Stimulated activated CD8-positive, alpha-beta memory T cell treated with anti-CD3 and anti-CD28 coated beads, Interleukin-7, amount 100 ng/mL, for 48 hours (primary cell): ENCODE measurements at regions not wholly inside any gene's neighbourhood (a gene's known extent, or its start where the extent isn't known, plus 50 kb on each side); places are given as distances from the start of the nearest gene placed in this dataset.
"Not testable (repeated sequence)": the region's sequence is repeated elsewhere in the genome, so short reads cannot be mapped to it uniquely, and the experiment has no call there.

ENCODE experiments used
- DNase-seq, 2 donors: peaks; one replicate each; pipeline ENCODE4 v3.0.0-alpha.2; 2020; ENCODE audit warnings: low read depth in 1 of 2; ENCODE audit errors: extremely low read depth in 1 of 2

DNA sequence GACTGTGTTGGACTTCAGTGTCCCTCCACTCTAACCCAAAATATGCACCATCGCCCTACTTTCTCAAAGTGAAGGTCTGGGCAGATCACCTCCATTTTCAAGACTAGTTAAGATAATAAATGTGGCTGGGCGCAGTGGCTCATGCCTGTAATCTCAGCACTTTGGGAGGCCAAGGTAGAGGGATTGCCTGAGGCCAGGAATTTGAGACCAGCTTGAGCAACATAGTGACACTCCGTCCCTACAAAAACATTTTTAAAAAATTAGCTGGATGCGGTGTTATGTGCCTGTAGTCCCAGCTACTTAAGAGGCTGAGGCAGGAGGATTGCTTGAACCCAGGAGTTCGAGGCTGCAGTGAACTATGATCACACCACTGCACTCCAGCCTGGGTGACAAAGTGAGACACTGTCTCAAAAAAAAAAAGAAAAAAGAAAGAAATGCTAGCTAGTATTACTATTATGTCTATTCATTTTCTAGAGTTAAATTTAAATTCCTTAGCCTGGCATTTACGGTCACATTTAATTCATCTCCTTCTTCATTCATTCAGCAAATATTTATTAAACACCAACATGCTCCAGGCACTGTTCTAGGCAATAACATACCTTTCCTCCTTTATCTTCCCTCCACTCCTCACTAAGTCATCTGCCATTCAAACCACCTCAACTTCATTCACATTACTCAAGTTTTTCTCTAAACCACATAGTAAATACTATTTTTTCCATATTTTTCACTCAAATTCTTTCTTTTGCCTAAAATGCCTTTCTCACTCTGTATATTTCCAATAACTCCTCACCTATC lies 96.1 kb upstream of the XYLT1 start:
- DNase-seq = no peak

DNA sequence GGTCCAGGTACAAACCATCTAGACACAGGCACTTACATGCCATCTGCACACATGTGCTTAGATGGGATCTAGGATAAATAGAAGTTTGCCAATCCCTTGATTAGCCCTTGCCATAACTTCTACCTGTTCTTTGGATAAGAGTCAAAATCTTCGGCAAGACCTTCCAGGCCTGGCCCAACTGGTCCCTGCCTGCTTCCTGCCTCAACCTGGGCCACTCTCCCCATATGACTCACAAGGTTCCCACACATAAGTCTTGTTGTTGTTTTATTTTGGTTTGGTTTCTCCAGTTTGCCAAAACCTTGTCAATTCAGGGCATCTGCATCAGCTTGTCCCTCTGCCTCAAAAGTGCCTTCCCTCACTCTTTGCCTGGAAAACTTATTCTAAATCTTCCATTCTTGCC lies 95.3 kb upstream of the XYLT1 start:
- no peak for DNase-seq

DNA sequence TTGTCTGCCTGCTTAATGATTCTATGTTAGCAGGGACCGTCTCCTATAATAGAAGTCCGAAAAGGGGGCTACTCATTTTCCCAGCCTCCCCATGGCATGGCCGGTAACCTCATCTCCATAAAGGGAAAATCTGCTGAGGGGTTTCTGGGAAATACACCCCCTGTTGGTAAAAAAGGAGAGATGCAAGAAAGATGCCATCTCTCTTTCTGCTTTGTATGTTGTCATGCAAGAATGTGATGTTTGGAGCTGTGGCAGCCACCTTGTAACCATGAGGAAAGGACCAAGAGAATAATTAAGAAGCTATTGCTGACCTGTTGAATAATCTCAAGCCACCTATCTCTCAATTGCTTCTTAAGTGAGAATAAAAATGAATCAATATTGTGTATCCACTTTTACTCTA lies 94.8 kb upstream of the XYLT1 start:
- DNase-seq = no peak

DNA sequence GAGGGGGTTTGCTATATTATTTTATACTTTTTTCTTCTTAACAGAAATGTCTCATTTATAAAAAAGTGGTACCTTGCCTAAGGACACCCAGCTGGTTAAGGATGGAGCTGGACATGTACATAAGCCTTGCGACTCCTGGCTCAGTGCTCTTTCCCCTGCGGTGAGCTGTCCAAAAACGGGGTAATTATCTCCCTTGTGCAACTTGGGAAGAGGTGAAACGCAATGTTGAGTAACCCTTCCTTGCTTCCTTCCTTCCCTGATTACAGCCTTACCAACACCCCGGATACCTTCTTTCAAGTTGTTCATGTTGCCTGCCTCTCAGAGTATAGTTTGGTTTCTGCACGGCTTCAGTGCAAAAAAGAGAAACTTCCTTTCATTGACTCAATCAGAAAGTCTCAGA lies 94.1 kb upstream of the XYLT1 start:
- DNase-seq = no peak

DNA sequence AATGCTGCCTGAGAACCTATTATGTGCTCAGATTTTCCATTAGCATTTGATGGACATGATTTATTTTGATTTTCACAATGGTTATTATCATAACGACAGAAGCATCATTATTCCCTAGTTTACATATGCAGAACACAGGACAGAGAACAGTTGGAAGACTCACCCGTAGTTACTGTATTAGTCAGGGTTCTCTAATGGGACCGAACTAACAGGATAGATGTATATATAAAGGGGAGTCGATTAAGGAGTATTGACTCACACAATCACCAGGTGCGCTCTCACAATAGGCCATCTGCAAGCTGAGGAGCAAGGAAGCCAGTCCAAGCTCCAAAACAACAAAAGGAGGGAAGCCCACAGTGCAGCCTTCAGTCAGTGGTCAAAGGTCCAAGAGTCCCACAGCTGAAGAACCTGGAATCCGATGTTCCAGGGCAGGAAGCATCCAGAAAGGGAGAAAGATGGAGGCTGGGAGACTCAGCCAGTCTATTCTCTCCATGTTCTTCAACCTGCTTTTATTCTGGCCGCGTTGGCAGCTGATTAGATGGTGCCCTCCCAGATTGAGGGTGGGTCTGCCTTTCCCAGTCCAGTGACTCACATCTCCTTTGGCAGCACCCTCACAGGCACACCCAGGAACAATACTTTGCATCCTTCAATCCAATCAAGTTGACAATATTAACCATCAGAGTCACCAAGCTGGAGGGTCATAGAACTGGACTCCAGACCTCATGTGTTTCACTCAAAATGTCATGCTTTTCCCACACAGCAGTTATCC lies 92.7 kb upstream of the XYLT1 start:
- DNase-seq = no peak

DNA sequence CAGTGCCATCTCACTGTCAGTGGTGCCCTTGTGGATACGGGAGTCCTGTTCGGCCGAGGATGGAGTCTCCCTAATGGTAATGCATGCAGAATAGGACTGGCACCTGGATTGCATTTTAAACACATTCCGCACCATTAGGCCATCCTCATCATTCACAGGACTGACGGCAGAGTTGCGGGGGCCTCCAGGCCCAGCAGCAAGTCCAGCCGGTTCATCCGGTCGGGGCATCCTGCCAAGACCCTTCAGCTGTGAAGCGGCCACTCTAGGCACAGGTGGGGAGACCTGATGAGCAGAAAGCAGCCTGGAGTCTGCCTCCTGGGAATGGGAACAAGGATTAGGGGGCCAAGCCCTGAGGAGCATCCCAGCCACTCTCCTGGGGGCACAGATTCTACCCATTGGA lies 90.3 kb upstream of the XYLT1 start:
- no peak for DNase-seq

DNA sequence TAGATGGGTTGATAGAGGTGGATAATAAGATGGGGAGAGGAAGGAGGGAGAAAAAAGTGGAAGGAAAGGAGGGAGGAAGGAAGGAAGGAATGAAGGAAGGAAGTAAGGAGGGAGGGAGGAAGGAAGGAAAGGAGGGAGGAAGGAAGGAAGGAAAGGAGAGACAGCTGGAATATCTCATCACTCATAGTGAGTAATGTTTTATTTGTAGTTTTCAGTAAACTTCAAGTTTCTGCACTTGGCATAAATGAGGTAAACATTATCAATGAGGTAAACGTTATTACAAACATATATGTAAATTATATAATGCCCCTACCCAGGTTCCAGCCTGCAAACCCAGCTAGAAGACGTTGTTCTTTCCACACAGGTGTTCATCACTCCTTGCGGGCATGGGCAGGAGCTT lies 89.8 kb upstream of the XYLT1 start:
- DNase-seq = no peak

DNA sequence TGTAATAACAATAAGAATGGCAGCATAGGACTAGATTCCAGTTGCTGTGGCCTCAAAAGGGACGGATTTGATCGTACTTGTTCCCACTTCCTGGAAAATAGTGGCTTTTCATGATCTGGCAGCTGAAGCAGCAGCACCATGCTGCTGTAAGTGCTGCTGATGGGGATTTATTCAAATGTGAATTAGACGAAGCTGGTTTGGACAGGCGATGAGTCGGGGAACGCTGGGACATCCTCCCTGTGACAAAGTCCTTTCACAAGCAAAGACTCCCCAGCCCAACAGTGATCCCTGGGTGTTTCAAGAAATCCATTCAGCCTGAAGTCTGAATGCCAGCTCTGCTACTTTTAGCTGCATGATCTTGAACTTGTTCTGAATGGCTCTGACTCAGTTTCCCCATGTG lies 88.6 kb upstream of the XYLT1 start:
- no peak for DNase-seq

DNA sequence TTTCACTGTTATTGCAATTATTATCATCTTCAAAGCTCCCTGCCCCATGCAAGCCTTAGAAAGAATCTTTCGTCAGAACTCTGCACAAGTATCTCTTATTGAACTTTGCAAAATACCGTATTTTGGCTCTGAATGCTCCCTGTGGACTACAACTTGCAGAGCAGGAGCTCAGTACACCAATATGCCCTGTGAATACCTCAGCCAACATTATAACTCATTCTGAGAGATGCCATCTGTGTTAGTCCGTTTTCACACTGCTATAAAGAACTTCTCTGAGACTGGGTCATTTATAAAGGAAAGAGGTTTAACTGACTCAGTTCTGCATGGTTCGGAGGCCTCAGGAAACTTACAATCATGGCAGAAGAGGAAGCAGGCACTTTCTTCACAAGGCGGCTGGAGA lies 87.2 kb upstream of the XYLT1 start:
- no peak for DNase-seq

DNA sequence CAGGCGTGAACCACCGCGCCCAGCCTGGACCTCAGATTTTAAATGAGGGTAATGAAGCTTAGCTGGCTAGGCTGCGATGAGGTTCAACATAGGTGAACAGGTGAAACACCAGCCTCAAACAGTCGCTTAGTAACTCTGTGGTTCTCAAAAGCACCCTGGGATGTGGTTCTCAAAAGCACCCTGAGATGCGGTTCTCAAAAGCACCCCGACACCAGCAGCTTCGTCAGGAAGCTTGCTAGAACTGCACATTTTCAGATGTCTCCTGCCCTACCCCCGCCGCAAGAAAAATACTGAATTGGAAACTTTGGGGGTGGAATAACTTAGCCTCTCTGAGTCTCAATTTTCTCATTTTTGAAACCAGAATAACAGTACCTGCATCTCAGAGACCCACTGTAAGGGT lies 86.7 kb upstream of the XYLT1 start:
- DNase-seq = peak in 1 of 2 donors; percentile 8

DNA sequence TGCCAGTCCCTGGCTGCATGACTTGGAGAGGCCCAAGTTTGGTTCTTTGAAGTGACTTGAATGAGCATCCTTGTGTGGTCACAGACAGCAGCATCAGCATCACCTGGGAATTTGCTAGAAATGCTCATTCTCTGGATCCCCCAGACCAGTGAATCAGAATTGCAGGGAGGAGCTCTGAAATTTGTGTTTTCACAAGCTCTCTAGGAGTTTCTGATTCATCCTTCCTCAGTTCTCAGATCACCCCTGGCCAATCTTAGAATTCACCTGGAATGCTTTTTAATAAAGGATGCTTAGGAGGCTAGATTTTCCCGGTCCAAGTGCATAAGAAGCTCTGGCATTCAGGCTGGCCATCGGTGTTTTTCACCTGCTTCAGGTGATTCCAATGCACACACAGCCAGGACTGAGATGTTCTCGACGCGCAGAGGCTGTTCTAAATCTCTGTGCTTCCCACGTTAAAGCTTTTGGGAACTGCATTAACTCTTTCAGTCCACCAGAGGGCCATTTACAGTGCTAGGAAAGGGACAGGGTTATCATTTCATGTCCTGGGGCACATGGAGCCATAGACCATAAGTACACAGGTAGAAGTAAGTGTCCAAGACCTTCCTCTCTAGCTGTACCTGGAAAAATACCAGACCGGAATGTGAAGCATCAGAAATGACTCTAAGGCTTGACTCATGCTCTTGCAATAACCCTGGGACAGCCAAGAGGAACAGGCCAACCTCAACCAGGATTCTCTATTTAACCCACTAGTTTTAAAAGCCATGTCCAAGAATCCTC lies 85.7 kb upstream of the XYLT1 start:
- no peak for DNase-seq

DNA sequence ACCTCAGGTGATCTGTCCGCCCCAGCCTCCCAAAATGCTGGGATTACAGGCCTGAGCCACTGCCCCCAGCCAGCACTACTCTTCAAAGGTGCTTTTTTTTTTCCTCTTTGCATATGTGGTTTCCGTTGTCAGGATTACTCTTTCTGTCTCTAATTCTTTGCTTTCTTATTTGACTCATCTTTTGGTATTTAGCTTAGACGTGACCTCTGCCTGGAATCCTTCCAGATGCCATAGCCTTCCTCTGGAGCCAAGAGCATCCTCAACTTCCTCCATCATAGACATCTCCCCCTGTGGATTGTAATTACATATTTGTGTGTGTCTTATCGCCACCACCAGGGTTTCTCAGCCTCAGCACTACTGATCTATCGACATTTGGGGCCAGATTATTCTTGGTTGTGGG lies 84.4 kb upstream of the XYLT1 start:
- no peak for DNase-seq

DNA sequence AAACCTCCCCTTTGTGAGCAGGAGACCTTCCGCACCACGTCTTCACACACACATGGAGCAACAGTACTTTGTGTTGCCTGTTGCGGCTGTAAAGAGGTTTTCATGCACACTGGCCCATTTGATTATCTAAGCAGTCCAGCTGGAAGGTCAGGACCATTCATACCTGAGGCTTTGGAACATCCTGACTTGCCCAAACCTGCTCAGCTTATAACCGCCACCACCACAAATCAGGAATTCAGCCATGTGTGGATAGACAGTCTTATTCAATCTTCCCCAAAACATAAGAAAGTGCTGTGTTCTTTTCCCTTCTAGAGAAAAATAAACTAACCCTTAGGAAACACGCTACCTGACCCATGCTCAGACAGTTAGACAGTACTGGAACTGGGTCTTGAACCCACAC lies 81.6 kb upstream of the XYLT1 start:
- DNase-seq = no peak

DNA sequence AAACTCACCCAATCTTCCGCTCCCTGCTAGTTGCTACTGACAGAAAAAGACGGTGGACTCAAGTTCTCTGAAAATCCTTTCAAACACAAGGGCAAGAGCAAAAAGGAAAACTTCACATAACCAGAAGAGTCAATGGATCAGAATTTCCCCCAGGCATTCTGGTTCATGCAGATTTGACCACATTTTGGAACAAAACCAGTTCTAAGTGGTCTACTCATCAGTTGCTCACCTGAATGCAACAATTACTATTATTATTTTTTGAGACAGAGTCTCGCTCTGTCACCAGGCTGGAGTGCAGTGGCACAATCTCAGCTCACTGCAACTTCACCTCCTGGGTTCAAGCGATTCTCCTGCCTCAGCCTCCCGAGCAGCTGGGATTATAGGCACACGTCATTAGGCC lies 80.9 kb upstream of the XYLT1 start:
- not testable (repeated sequence) for DNase-seq

DNA sequence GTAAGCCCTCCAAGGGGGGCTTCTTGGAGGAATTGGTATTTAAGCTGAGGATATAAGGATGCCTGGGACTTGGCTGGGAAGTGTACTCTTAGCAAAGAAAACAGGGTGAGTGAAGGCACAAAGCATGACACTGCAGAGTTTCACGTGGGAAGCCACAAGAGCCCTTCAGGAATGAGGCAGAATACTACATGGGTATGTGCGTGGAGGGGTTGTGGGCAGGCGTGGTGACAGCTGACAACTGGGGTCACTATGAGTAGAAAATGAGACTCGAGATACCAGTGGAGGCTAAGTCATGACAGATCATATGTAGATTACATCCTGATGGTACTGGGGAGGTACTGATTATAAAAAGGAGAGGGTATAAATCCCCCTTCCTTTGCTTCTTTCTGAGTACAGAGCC lies 78.1 kb upstream of the XYLT1 start:
- no peak for DNase-seq

DNA sequence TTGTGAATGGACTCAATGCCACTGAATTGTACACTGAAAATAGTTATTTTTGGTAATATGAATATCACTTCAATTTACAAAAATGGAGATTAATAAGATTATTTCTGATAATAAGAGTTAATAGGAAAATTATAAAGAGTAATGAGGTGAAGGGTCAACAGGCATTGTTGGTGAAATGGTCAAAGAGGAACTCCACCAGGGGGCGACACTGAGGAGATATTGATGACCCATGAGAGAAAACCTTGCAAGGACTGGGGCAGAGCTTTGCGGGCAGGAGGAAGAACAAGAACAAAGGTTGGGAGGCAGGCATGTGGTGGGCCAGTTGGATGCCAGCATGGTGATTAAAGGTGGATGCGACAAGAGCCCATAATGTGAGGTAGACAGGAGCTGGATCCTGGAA lies 74.0 kb upstream of the XYLT1 start:
- DNase-seq = no peak

DNA sequence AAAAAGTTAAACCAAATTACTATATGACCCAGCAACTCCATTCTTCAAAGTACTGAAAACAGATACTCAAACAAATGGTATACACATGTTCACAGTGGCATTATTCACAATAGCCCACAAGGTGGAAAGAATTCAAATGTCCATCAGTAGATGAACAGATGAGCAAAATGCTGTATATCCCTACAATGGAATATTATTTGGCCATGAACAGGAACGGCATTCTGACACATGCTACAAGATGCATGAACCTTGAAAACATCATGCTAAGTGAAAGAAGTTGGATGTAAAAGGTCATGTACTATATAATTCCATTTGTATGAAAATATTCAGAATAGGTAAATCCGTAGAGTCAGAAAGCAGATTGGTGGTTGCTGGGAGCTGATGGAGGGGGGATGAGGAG lies 73.5 kb upstream of the XYLT1 start:
- DNase-seq = no peak

DNA sequence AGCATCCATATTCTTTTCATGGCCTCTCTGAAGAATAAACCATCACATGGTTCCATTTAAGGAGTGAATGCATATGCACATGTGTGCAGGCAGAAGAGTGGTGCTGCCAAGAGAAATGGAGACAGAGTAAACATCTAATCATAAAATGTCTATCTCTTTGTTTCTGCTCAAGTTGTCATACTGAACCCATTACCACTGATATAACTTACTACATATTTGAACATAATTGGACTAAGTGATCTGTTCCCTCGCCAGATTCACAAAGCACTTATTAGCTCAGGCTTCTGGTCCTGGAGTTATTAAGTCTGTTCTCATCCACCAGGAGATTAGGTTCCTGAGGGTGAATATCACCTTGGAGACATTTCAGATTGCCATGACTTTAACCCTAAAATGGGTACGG lies 72.3 kb upstream of the XYLT1 start:
- DNase-seq = no peak

DNA sequence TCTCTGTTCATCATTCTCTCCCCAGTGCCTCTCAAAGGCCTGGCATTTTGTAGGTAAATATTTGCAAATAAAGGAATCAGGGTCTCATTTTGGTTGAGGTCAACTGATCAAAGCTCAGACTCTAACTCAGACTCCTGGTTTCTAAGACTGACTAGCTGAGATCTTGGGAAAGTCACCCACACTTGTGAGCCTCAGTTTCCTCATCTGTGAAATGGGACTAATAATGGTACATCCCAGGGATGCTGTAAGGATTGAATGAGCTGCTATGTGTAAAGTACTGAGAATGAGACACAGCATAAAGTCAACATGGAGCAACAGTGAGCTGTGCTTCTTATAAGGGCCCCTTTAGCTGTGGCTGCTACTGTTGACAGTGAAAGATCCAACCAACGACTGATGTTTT lies 70.6 kb upstream of the XYLT1 start:
- no peak for DNase-seq

DNA sequence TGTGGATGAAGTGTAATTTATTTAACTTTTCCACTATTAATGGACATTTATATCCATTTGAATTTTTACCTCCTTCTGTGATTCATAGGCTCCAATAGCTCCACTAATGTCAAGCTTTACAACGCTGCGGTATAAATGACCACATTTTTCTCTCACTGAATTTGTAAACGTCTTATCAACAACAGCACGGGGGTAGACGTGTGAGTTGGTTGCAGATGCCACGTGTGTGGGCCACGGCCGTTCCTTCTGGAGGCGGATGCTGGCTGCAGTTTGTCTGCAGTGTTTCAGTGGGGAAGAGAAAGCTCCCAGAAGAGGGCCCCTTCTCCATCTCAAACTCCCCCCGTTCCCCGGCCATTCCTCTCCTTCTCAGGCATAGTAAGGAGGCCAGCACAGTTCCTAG lies 68.2 kb upstream of the XYLT1 start:
- no peak for DNase-seq

DNA sequence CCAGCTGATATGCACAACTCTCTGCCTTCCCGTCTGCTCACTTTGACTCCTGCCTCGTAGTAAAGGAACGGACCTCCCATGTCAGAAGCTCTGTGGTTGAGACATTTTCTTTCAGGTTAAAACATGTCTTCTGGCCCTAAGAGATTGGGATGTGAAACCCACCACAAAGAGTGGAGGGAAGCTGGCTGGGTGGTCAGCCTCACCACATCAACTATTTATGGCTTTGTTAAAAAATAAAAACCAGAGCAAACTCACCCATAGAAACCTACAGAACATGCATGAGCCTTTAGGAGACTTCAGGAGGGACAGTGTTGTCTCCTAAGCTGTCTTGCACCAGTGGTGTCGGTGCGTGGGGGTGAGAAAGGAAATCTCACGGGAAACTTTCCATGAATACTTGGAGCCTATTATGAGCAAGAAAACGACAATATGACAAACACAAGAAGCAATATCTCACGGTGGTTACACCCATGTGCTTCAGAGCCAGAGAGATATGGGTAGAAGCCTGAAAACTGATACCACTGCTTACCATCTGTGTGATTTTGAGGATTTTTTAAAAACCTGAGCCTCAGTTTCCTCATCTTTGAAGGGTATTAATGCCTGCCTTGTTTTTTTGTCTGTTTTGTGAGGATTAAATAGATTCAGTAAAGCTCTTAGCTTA lies 61.7 kb upstream of the XYLT1 start:
- no peak for DNase-seq
